Thyroid gland (tissue), 4 donors: ENCODE measurements at regions not wholly inside any gene's neighbourhood (a gene's known extent, or its start where the extent isn't known, plus 50 kb on each side); places are given as distances from the start of the nearest gene placed in this dataset.

ENCODE experiments used
- DNase-seq, 2 donors: peaks; one replicate each; pipeline ENCODE4 v3.0.0-alpha.2; 2019
- H3K27ac ChIP-seq, 3 donors: fragments of 200-600 bp; sonication (generic); 1 replicate in 2 of 3; 2 replicates in 1 of 3; pipeline ENCODE4 v1.5.1; 2016 to 2019; ENCODE audit warnings: mild to moderate bottlenecking in 1 of 3, moderate library complexity in 1 of 3
- H3K27me3 ChIP-seq: fragments of 200-600 bp; sonication (generic); one replicate; pipeline ENCODE4 v1.5.1; 2019
- H3K36me3 ChIP-seq, 2 donors: fragments of 200-600 bp; sonication (generic); one replicate each; pipeline ENCODE4 v1.5.1; 2016 to 2019
- H3K4me1 ChIP-seq, 2 donors: fragments of 200-600 bp; sonication (generic); one replicate each; pipeline ENCODE4 v1.5.1; 2017 to 2019
- H3K4me3 ChIP-seq, 3 donors: fragments of 200-600 bp; sonication (generic); replicated peaks in 1 of 3; 1 replicate in 2 of 3; 2 replicates in 1 of 3; pipeline ENCODE4 v1.5.1; 2016; ENCODE audit warnings: mild to moderate bottlenecking in 1 of 3
- H3K9me3 ChIP-seq: fragments of 200-600 bp; sonication (generic); one replicate; pipeline ENCODE4 v1.5.1; 2017
- POLR2A ChIP-seq, 2 donors: fragments of 450-650 bp; IDR thresholded peaks; one replicate each; pipeline ENCODE4 v1.6.1; 2017; ENCODE audit warnings: antibody characterized with exemption in 2 of 2, mild to moderate bottlenecking in 2 of 2, moderate library complexity in 1 of 2
- WGBS, 2 donors: methylation state at CpG; one replicate each; pipeline ENCODE4 v1.1.5; 2017; 5-methylcytosine and 5-hydroxymethylcytosine counted together
- intact Hi-C: fragments of 100-400 bp; cut with DNase I; formaldehyde crosslinking; loops from one replicate; pipeline ENCODE4 v1.15.1; 2023
- TF ChIP-seq, protein P1 (sequence below), 6 experiments: fragments of 200-600 bp in 3 of 6; fragments of 450-650 bp in 3 of 6; sonication (generic) in 3 of 6; IDR thresholded peaks; one replicate each; pipeline ENCODE4 v1.5.1; 2016 to 2019; ENCODE audit warnings: antibody characterized with exemption in 6 of 6, mild to moderate bottlenecking in 2 of 6, inconsistent platforms in 1 of 6, moderate library complexity in 1 of 6

DNA sequence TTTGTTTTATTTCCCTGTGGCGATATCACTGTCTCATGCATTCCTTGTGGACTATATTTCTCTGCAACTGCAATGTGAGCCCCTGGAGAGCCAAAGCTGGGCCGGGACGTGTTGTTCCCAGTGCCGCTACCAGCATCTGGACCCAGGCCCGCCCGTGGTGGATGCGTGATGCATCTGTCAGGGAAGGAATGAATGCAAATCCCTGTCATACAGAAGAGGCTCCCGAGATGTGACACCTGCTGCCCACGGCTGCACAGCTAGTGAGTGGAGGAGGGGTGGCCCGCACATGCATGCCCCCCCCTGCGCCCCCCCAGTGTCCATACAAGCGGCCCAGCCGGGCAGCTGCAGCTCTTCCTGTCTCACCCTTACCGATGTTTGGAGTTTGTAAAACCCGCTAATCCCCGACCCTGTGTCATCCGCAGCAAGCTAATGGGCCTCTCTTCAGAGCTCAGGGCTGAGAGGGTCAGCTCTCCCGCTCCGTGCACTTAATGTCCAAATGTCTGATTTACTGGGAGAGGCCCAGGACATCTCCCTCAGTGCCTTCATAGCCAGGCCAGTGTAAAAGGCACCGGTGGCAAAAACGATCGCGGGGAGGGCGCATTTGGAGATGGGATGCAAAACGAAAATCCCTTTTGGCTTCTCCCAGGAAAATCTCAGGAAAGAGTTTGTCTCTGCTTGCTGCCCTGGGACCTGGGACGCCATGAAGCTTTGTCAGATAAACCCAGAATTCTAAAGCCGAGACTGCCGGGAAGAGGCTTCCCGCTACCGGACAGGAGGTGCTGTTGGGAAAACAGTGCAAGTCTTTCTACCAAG is 91.8 kb downstream of the FOXL1 start:
- TF ChIP-seq POLR2A (IDR thresholded peaks at IDR 0.05): no peak
- TF ChIP-seq, protein P1, sequence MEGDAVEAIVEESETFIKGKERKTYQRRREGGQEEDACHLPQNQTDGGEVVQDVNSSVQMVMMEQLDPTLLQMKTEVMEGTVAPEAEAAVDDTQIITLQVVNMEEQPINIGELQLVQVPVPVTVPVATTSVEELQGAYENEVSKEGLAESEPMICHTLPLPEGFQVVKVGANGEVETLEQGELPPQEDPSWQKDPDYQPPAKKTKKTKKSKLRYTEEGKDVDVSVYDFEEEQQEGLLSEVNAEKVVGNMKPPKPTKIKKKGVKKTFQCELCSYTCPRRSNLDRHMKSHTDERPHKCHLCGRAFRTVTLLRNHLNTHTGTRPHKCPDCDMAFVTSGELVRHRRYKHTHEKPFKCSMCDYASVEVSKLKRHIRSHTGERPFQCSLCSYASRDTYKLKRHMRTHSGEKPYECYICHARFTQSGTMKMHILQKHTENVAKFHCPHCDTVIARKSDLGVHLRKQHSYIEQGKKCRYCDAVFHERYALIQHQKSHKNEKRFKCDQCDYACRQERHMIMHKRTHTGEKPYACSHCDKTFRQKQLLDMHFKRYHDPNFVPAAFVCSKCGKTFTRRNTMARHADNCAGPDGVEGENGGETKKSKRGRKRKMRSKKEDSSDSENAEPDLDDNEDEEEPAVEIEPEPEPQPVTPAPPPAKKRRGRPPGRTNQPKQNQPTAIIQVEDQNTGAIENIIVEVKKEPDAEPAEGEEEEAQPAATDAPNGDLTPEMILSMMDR (IDR thresholded peaks at IDR 0.05): no peak
- WGBS, 2 donors: 48 to 57% methylated on average over 17 to 23 of the region's 30 CpGs
- no peak for DNase-seq
- H3K27me3 ChIP-seq: no peaks in the 10 kb centered on the region
- no peak overlapping the region for H3K4me3 ChIP-seq
- no peaks in the 10 kb centered on the region for H3K36me3 ChIP-seq
- intact Hi-C loops: no loop called here
- H3K9me3 ChIP-seq: no peaks in the 10 kb centered on the region
- H3K4me1 ChIP-seq: no peaks in the 10 kb centered on the region
- H3K27ac ChIP-seq: no peak overlapping the region

DNA sequence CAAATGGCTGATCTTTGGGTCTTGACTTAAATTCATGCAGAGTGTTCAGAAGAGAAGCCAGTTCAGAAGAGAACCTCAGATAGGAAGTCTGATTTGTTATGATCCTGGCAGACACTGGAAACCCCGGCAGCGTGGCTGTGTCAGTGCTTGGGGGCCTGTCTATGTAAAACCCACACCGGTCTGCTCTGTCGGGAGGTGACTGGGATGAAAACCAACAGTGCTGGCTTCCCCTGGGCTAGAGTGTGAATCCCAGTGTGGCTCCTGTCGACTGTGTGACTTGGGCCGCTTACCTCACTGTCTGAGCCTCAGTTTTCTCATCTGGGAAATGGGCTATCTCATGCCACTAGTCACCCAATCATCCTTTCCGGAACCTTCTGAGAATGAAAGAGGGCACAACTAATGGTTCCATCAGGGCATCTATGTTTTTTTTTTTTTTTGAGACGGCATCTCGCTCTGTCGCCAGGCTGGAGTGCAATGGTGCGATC is 92.4 kb downstream of the FOXL1 start:
- DNase-seq: no peak
- 88 to 92% methylated on average over 11 of the region's 11 CpGs for WGBS, 2 donors
- intact Hi-C loops: no loop called here
- H3K9me3 ChIP-seq: no peaks in the 10 kb centered on the region
- H3K36me3 ChIP-seq: no peaks in the 10 kb centered on the region
- H3K4me3 ChIP-seq: no peak overlapping the region
- no peak overlapping the region for H3K27ac ChIP-seq
- TF ChIP-seq POLR2A (IDR thresholded peaks at IDR 0.05): no peak
- TF ChIP-seq, protein P1 (IDR thresholded peaks at IDR 0.05): no peak
- no peaks in the 10 kb centered on the region for H3K4me1 ChIP-seq
- no peaks in the 10 kb centered on the region for H3K27me3 ChIP-seq

DNA sequence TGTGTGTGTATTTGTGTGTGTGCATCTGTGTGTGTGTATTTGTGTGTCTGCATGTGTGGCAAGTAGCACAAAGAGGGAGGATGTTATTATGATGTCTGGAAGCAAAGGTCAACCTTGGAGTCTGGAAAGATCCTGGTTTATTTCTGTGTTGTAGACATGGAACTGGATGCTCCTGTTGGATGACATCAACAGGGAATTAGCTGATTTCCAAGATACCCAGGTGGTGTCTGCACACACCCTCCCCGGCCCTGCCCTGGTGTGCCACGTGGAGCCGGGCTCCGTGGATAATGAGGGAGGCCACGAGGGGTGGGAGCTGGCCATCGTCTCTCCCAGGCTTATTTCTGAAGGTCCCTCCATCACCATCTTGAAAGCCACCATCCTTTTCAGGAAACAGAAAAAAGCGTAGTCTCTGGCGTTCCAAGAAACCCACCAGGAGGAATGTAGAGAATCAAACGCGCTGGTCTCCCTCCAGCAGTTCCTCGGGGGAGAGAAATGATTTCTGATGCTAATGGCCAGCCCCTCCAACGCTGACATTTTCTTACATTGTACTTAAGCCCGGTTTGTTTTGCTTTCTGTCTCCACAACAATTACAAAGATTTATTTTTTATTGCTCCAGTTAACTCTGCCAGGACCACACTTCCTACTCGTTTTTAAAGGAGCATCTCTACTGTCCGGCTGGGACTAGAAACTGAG is 93.3 kb downstream of the FOXL1 start:
- H3K27ac ChIP-seq: no peak overlapping the region
- intact Hi-C loops: no loop called here
- no peaks in the 10 kb centered on the region for H3K36me3 ChIP-seq
- H3K9me3 ChIP-seq: no peaks in the 10 kb centered on the region
- DNase-seq: no peak
- WGBS, 2 donors: 45 to 60% methylated on average over 15 of the region's 15 CpGs
- H3K27me3 ChIP-seq: no peaks in the 10 kb centered on the region
- H3K4me1 ChIP-seq: no peaks in the 10 kb centered on the region
- H3K4me3 ChIP-seq: no peak overlapping the region
- no peak for TF ChIP-seq POLR2A (IDR thresholded peaks at IDR 0.05)
- TF ChIP-seq, protein P1 (IDR thresholded peaks at IDR 0.05): no peak

DNA sequence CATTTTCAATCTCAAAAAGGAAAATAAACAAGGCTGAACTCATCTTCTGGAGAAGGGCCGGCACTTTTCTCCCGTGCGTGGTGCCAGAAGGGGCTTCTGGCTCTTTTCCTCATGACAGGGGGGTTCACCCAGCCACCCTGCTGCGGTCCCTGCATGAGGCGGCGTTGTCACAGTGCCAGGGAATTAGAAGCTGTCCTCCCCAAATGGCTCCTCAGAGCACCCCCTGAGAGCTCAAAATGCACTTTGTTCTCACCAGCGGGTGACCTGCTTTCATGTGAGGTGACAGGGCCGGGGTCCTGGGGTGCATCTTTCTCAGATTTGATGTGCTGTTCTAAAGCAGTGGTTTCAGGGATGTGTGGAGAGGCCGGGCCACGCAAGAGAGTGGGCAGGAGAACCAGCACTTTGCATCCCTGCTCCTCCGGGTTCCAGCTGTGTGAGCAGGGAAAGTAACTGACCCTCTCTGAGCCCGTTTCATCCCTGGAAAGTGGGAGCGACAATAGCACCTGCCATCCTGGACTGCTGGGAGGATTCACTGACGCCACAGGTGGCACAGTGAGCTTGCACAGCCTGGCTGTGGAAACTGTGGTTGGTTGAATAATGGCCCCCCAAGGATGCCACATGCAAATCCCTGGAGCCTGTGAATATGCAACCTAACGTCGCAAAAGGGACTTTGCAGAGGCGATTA is 94.0 kb downstream of the FOXL1 start:
- DNase-seq: no peak
- Histone ChIP-seq H3K36me3 (no peaks in the 10 kb centered on the region), H3K4me3 (no peak overlapping the region), H3K9me3 (no peaks in the 10 kb centered on the region), H3K27me3 (no peaks in the 10 kb centered on the region), H3K4me1 (no peaks in the 10 kb centered on the region), H3K27ac (no peak overlapping the region)
- intact Hi-C loops: no loop called here
- WGBS, 2 donors: 68 to 74% methylated on average over 12 to 17 of the region's 17 CpGs
- TF ChIP-seq POLR2A (IDR thresholded peaks at IDR 0.05): no peak
- TF ChIP-seq, protein P1 (IDR thresholded peaks at IDR 0.05): no peak
